Neural cell (in vitro differentiated cells): ENCODE measurements at regions not wholly inside any gene's neighbourhood (a gene's known extent, or its start where the extent isn't known, plus 50 kb on each side); places are given as distances from the start of the nearest gene placed in this dataset.
"Not testable (repeated sequence)": the region's sequence is repeated elsewhere in the genome, so short reads cannot be mapped to it uniquely, and the experiment has no call there.

Experiments
- RAD21 ChIP-seq: fragments of 450-650 bp; conservative IDR thresholded peaks from 2 replicates; pipeline ENCODE4 v1.6.1; 2014; ENCODE audit warnings: antibody characterized with exemption, mild to moderate bottlenecking, moderate library complexity
- TF ChIP-seq, protein P1 (sequence below): fragments of 450-650 bp; IDR thresholded peaks from 2 replicates; pipeline ENCODE4 v1.5.1; 2014; ENCODE audit warnings: antibody characterized with exemption, mild to moderate bottlenecking, moderate library complexity; ENCODE audit not compliant: poor library complexity, severe bottlenecking

GRCh38 chr2:356304-356703 is 68.4 kb upstream of the ALKAL2 start:
- TF ChIP-seq RAD21: not testable (repeated sequence)
- TF ChIP-seq, protein P1, sequence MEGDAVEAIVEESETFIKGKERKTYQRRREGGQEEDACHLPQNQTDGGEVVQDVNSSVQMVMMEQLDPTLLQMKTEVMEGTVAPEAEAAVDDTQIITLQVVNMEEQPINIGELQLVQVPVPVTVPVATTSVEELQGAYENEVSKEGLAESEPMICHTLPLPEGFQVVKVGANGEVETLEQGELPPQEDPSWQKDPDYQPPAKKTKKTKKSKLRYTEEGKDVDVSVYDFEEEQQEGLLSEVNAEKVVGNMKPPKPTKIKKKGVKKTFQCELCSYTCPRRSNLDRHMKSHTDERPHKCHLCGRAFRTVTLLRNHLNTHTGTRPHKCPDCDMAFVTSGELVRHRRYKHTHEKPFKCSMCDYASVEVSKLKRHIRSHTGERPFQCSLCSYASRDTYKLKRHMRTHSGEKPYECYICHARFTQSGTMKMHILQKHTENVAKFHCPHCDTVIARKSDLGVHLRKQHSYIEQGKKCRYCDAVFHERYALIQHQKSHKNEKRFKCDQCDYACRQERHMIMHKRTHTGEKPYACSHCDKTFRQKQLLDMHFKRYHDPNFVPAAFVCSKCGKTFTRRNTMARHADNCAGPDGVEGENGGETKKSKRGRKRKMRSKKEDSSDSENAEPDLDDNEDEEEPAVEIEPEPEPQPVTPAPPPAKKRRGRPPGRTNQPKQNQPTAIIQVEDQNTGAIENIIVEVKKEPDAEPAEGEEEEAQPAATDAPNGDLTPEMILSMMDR: not testable (repeated sequence)
